ACHN (cell line): ENCODE measurements at regions not wholly inside any gene's neighbourhood (a gene's known extent, or its start where the extent isn't known, plus 50 kb on each side); places are given as distances from the start of the nearest gene placed in this dataset.

Experiments used
- DNase-seq: peaks from one replicate; pipeline ENCODE4 v3.0.0-alpha.2; 2015
- in situ Hi-C: cut with HindIII; loops from 2 replicates; pipeline ENCODE4 v1.10.0; 2017; ENCODE audit warnings: low sequenced_read_pairs, low pct_ligation_motif_present, low pct_unique_long_range_greater_than_20kb

DNA sequence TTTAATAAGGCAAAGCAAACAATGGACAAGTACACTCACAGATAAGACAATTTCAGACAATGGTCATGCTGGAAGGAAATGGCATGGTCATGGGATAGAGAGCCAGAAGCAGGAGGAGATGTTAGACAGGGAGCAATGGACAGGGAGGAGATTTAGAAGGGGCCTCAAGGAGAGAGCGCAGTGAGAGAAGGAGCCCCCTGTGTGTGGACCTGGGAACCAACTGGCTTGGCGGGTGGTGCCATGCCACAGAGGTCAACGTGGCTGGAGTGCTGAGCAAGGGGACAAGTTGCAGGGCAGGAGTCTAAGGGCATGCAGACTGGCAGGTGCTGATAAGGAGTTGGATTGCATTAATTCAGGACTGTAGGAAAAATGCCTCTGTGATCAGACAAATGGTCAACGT, 75.3 kb upstream of the UQCRFS1 start:
- in situ Hi-C loops, result no loop called here
- DNase-seq, result no peak

DNA sequence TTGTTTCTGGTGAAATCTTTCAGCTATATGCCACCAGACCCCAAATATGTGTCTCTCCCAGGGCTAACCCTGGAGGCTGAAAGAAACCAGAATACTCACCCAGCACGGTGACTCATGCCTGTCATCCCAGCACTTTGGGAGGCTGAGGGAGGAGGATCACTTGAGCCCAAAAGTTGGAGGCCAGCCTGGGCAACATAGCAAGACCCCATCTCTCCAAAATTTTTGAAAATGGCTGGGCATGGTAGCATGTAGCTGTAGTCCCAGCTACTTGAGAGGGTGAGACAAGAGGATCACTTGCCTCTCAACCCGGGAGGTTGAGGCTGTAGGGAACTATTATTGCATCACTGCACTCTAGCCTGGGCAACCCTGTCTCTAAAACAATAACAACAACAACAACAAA, 76.1 kb upstream of the UQCRFS1 start:
- DNase-seq, result no peak
- in situ Hi-C loops, result no loop called here

DNA sequence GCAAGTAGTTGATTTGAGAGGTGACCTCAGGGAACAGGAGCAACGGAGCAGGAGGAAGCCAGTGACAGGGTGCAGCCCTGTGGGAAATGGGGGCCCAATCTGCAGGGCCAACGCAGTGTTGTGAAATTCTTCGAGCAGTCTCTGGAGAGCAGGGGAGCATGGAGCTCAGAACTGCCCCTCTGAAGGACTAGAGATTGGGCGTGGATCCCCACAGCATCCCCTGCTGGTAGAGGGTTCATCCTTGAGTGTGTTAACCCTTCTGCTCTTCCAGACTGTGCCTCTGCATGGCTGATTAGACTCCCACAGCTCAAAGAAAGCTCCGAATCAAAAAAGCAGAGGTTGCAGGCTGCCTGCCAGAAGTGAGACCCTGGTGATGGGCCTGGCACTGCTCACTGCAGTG, 77.9 kb upstream of the UQCRFS1 start:
- in situ Hi-C loops, result no loop called here
- no peak for DNase-seq

DNA sequence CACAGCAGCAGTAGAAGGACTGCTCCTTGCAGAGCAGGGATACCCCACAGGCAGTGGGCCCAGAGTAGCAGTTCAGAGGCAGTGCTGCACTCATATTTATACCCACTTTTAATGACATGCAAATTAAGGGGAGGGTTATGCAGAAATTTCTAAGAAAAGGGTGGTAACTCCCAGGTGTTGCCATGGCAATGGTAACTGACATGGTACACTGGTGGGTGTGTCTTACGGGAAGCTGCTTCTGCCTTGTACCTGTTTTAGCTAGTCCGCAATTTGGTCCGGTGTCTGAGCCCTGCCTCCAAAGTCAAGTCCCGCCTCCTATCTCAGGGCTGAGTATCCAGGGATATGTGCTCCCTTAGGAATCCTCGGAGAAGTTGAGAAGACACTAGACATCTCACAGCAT, 79.2 kb upstream of the UQCRFS1 start:
- in situ Hi-C loops, result no loop called here
- no peak for DNase-seq

DNA sequence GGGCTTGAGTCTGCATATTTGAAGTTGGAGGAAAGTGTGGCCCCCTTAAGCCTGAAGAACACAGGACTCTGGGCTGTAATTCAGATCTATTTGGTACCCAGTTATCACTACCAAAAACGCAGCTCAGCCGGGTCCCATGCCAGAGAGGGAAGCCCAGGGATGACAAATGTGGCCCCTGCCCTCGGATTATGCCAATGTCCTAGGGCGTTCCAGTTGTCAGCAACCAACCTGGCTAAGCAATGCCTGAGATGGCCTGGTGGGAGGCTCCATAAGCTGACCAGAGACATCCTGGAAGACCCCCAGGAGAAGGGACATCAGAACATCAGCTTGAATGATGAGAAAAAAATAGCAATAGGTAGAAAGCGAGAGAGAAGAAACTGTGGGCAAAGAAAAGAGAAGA, 79.6 kb upstream of the UQCRFS1 start:
- in situ Hi-C loops, result no loop called here
- DNase-seq, result no peak

DNA sequence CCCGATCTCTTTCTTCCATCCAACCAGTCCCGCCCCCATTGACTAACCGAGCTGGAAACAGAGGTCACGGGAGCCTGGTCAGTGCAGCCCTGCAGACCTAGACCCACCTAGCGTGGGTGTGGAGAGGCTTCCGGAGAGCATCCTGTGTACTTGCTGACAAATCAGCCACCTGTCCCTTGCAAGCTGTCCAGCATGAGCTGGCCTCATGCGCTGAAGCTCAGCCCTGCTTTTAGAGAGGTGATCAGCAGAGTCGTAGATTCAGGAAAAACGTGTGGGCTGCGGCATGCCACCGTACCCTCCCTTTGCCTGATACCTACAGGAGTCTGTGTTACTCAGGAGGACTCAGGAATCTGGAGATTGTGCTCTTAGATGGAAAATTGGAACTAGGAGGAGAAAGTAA, 80.3 kb upstream of the UQCRFS1 start:
- in situ Hi-C loops, result no loop called here
- DNase-seq, result no peak

DNA sequence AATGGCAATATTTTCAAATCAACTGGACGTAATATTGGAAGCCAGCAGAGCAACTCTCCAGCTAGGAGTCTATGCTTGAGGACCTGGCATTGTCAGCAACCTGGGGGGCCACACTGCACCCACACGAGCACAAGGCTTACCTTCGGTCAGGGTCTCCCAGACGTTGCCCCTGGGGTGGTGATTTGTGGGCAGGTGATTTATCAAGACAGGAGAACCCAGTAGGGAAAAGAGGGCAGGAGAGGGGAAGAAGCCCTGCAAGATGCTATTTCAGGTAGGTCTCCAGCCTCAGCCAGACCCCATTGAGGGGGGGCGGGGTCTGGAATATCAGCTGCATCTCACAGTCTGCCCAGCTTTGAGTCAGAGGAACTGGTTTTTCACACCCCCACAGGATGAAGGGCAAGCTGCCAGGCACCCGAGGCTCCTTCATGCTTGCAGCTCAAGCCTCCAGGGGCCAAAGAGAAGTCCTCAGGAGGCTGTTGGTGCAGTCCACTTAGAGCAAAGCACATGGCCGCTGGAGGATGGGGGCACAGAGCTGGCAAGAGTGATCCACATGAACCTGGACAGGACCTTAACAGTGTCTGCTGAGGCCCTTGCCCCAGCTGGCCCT, 80.9 kb upstream of the UQCRFS1 start:
- in situ Hi-C loops, result no loop called here

DNA sequence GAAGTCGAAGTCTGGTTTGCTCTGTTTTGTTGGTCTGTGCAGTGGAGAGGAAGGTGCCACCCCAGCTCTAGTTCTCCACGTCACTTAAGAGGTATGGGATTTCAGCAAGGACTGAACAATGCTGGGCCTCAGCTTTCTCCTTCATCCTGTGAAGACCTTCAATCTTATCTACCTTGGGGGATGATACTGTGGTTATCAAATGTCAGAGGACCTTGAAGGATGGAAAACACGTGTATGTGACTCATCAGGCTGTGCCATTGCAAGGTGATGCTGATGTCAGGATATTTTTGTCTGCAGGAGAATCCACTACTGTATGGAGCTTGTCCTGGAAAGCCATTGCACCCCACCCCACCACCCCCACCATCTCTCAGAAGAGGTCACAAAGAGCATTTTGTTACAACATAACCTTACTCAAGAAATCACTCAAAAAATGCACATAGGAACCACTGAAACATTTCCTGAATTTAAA, 81.4 kb upstream of the UQCRFS1 start:
- in situ Hi-C loops, result no loop called here
- no peak for DNase-seq

More for the DNA sequence above, 80.9 kb upstream of the UQCRFS1 start:
- no peak for DNase-seq

DNA sequence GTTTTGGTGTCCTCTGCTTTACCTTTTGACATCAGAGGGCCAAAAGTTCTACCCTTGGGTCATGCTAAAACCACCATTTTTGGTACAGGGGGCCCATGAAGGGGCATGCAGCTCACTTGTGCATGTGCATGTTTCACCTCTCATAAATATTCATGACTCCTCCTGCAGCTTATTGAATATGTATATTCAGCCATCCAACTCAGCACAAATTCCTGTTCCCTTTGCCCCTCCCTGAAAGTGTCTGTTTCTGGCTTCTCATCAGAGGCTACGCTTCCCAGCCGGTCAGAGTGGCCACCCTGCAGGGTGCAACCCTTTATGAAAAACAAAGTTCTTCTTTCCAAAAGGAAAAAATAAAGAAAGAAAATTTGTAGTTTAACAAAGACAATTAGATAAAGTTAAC, 82.3 kb upstream of the UQCRFS1 start:
- in situ Hi-C loops, result no loop called here
- no peak for DNase-seq

DNA sequence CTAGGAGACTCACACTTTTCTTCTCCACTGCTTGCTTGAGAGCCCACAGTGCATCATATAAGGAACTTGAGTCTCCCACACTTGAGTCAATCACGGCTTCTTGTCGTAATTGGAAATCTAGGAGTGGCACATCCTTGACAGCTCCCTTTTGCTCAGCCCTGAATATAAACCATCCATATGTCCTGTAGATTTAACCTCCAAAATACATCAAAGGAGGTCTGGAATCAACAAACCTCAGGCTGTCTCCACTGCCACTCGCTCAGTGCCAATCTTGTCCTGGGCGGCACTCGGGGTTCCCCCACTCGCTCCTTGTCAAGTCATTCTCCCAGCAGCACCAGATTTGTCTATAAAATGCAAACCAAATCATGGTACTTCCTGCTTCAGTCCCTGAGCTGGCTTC, 84.4 kb upstream of the UQCRFS1 start:
- in situ Hi-C loops, result no loop called here
- DNase-seq, result no peak

DNA sequence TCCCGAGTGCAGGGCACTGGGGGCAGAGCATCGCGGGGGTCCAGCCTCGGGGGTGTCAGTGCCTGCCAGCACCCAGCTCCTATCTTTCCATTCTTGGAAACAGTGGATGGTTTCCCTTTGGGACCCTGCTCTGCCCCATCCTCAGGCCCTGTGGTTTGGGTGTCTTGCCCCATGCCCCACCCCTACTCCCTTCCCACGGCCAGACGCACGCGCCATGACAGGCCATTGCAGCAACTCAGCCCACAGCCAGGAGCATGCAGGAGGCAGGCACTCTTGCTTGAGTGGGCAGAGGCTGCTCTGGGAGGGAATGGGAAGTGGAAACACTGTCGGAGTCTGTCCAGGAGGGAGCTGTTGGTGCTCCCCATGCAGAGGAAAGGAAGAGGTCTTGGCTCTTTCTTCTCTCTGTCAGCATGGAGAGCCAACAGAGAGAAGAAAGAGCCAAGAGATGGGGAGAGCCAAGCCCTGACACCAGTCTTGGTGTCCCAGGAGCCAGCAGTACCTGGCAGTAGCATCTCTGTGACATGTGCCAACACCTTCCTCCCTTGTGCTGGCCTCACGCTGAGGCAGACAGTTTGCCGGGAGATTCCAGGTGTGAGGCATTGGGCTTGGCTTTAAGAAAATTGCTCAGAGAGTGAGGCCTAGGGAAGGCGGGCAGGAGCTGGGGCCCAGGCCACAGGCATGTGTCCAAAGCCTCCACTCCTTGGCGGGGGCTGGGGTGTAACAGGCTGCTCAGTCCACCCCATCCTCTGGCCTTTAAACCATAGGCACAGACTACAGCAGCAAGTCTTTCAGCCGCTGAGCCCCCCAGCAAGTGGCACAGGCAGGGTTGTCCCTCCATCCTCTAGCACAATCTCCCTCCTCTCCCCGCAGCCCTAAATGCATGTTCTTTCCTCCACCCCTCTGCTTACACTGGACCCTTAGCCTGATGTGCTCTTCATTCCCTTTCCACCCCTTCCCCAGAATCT, 86.7 kb upstream of the UQCRFS1 start:
- in situ Hi-C loops, result no loop called here
- no peak for DNase-seq

DNA sequence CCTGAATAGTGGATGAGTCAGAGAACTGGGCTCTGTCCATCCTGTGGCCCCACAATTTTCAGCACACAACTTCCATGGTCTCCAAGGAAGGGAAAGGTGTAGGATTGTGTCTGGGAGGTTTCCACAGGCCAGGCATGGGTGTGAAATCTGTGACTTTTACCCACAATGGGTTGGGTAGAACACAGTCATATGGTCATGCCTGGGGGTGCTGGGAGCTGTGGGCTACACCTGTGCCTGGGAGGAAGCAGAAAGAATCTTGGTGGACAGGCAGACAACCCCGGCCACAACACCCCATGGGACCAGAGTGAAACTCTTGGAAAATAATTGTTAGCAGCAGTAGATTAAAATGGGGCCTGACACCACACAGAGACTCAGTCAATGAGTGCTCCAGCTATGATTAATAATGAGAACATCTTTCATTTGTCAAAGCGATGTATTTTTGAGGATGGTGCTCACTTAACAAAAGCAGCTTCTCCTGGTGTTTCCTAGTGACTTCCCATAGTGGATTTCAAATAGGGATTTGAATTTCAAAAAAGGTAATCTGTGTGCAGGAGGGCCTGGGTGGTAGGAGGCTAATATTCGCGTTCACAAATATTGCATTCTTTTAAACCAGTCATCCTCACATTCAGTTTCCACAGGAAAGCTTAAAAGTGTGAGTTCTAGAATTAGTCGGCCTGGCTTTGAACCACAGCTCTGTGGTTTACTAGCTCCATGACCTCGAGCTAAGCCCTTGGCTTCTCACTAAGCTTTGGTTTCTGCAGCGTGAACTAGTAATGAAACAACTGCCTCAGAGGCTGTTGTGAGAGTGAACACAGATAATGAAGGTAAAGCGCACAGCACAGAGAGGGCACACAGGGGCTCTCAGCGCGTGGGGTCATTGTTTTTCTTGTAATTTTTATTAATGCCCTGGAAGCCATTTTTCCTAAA, 89.3 kb upstream of the UQCRFS1 start:
- no peak for DNase-seq
- in situ Hi-C loops, result no loop called here

DNA sequence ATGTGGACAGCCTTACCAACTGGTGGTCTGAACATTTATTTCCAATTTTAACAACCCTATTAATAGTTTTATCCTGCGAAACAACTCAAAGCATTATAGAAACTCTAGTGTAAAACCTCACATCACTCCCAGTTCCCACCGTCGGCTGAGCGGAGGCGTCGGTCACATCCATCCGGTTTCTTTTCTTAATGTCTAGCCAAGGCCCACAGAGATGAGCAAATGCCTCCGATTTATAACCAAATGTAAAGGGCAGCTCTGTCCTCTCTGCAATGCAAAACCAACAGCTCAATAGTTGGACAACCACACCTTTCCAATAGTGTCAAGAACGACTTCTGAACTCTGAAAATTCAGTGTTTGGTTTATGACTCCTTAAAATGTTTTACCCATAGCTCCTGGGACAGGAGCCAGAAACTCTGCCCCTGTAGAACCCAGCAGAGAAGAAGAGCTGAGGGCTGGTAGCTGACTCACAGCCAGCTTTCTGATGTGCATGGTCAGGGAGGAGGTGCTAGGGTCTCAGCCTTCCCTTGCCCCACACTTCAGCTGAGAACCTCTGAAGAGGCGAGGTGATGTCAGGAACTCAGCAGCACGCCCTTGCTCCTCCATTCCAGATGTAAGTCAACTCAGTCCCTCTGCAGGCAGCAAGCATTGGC, 90.2 kb upstream of the UQCRFS1 start:
- in situ Hi-C loops, result no loop called here
- no peak for DNase-seq

DNA sequence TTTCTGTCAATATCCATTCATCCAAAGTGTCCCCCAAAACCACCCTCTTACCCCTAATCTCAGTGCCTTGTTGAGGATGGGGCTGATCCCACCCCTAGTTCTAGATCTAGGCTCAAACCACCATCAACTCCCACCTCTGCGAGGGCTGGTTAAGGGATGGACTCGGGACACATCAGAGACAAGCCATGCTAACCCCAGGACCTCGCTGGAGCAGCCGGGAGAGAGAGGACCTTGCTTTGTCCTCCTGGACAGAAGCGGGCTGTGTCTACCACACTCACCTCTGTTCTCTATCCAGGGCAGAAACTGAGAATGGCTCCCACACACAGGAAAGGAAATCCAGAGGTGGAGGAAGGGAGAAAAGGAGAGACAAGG, 90.8 kb upstream of the UQCRFS1 start:
- in situ Hi-C loops, result no loop called here
- no peak for DNase-seq

DNA sequence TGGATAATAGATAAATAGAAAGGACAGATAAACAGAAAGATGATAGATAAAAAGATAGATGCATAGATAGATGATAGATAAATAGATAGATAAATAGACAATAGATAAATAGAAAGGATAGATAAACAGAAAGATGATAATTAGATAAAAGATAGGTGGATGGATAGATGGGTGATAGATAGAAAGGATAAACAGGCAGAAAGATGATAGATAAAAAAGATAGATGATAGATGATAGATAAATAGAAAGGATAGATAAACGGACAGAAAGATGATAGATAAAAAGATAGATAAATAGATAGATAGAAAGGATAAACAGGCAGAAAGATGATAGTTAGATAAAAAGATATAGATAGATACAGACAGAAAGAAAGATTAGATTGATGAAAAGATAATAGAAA, 92.3 kb upstream of the UQCRFS1 start:
- in situ Hi-C loops, result no loop called here
- DNase-seq, result no peak

DNA sequence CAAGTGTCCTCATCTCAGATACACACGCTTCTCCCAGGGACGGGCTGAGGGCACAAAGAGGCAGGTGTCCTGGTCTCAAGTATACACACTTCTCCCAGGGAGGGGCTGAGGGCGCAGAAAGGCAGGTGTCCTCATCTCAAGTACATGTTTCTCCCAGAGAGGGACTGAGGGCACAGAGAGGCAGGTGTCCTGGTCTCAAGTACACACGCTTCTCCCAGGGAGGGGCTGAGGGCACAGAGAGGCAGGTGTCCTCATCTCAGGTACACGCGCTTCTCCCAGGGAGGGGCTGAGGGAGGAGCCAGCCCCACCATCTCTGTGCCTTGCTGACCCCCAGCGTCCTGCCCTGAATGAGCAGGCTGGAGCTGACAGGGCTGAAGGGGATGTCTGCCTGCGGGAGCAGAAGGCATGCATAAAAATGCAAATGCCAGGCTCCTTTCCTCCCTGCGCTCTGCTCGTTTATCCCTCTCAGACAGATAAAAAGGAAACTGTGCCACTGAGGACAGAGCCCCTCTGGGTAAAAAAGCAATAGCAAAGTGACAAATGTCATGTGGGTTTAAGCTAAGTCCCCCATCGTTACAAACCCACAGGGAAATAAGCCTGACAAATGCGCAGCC, 96.1 kb upstream of the UQCRFS1 start:
- DNase-seq, result no peak
- in situ Hi-C loops, result no loop called here

DNA sequence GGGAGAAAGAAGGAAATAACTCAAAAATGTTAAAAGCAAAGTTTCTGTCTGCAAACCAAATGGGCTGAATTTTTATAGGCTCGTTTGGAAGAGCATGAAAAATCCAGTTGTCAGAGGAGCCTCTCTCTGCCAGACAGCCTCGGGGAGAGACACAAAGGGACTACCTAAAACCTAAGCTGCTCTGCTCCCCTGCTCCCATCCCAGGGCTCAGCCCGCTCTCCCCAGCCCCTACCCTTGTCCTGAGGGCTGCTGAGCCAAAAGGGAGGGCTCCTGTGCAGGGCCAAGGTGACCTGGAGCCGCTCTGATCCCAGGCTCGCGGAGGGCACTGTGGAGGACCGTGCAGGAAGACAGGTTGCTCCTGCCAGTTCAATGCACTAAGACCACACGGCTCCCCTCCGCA, 96.7 kb upstream of the UQCRFS1 start:
- DNase-seq, result no peak
- in situ Hi-C loops, result no loop called here

DNA sequence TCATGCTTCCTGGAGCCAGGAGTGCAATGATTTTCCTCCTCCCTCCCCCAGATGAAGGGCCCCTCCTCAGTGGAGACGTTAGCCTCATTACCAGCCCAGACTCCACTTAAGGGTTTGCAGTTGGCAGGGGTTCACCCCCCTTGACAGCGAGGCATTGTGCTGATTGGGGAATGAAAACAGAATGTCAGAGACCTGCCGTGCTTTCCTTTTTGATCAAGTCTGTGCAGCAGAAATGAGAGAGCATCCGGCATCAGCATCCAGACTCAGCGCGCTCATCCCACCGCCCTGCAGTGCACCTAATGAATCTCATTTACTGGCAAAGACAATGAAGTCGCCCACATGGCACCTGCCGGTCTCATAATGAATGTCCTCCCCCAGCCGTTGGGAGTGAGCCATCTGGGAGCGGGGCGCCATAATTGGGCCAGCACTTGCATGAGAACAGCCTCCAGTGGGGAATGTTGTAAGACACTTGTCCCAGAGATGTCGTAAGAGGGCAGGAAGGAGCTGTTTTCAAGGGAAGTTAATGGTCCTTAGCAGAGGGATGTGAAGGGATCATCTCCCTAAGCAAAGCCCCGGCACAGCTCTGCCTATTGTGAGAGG, 98.3 kb upstream of the UQCRFS1 start:
- no peak for DNase-seq
- in situ Hi-C loops, result no loop called here
